SH-SY5Y (cell line): ENCODE measurements at regions not wholly inside any gene's neighbourhood (a gene's known extent, or its start where the extent isn't known, plus 50 kb on each side); places are given as distances from the start of the nearest gene placed in this dataset.

ENCODE experiments used
- GATA2 ChIP-seq: IDR thresholded peaks from 2 replicates; pipeline ENCODE4 v1.6.1; 2011; ENCODE audit warnings: mild to moderate bottlenecking, low read depth, low read length
- GATA3 ChIP-seq: IDR thresholded peaks from 2 replicates; pipeline ENCODE4 v1.6.1; 2011; ENCODE audit warnings: low read depth, mild to moderate bottlenecking, low read length, moderate library complexity

- no peak for TF ChIP-seq GATA2
- TF ChIP-seq GATA3: no peak
Observed at GRCh38 chr12:23431006-23431405, 518.5 kb downstream of the SOX5 start.
